GM18508 (cell line): ENCODE measurements at regions not wholly inside any gene's neighbourhood (a gene's known extent, or its start where the extent isn't known, plus 50 kb on each side); places are given as distances from the start of the nearest gene placed in this dataset.

Source experiments
- ATAC-seq: cut with Tn5 transposase; IDR thresholded peaks from one replicate; pipeline ENCODE4 v1.9.1; 2021; ENCODE audit warnings: moderate number of reproducible peaks; ENCODE audit not compliant: insufficient read depth, unreplicated experiment

DNA sequence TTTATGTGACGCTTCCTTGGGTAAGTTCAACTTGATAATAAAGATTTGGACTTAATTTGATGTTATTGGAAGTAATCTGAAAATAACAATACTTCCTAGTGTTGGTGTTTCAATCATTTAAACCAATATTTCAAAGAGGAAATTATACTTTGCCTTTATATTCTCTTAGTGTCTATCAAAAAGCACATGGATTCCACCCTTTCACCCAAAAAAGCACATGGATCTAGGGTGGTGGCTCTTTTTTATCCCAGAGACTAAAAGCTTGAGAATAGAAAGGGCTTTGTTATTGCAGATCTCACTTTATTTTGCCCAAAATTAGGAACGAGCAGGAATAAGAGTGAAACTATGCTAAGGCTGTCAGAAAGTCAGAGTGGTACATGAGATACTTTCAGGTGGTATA lies 75.1 kb upstream of the RASGEF1B start:
- ATAC-seq, result no peak

DNA sequence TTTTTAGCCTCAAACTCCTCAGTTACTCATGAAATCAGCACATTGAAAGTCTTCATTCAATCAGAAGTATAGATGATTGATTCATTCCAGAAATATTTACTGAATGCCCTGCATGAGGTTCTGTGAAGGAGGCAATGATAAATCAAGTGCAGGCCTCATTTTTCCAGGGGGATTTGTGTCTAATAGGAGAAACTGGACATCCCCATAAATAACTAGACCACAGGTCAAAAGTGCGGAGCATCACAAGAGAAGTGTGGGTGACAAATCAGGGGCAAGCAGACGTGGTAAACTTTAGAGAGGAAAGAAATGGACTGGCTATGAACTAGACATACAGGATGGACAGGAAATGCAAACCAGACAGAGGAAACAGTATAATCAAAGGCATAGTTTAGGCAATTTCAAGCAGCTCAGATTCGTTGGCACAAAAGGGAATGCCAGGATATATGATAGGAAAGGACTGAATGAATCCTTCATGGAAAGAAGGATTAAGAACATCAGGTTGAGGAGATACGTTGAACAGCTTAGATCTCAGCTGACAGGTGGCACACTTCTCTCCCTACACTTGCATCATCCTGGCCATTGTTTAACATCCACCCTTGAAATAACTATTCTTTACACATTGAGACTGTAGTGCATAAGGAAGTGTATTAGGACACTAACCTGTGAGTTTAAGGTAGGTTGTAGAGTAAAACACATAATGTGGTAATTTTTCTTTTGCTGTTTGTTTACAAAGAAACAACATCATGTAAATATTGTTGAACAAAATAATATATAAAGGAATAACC lies 69.6 kb upstream of the RASGEF1B start:
- no peak for ATAC-seq

DNA sequence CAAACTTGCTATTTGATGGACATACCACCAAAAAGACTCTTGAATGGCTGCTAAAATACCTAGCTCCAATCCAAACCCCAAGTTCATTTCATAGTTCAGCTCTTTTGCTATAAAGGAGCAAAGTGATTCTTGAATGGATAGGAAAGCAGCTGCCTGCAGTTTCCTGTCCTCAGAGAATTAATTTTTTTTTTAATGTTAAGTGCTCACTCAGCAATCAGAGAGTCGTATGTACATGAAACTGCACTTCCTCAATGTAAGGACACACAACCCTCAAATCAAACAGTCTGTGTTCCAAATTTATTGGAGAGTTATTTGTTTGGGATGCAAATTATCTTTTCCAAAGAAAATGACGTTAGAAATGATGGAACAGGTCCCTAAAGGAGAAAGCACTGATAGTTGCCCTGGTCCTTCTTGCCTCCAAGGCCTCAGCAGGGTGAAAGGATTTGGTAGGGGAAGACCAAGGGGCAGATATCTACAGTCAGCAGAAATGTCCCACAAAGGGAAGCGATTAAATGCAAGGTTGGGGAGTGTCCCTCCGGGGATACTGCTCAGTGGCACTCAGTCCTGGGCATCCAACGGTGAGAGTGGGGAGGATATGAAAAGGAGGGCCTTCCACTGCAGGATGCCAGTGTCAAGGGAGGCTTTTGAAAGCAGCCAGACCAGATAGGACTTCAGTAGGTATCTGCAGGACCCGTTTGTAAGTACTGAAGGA lies 67.2 kb upstream of the RASGEF1B start:
- no peak for ATAC-seq

DNA sequence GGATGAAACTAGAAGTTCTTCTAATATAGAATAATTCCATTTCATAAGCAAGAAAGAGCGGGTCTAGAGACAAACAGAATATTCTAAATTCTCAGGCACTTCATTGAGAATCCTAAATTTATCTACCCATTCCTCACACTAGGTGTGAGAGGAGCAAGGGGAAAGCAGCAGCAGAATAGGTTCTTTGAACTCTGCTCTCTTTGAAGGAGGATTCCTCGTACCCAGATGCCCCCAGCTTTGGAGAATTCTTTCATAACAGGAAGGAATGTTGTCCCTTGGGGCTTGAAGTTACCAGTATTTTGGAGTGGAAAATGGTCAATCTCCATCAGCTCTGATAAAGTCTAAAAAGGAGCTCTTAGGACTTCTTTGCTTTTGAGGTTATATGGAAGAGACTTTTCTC lies 59.7 kb upstream of the RASGEF1B start:
- no peak for ATAC-seq

DNA sequence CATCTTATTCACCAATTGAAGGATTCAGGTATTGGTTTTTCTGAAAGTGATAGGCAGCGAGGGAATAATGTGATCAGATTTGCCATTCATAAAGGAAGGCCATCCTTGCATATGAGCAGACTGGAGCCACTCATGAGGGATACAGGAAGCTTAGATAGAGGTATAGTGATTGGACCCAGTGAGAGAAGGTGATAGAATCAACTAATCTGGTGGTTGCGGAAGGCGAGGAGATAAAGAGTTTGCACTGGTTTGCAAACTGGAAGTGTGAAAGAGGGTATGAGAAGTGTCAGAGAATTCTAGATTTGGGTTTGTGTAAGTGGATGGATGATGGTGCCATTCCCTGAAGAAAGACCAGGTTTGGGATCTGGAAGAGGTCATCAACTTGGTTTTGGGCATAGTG lies 57.3 kb upstream of the RASGEF1B start:
- ATAC-seq, result no peak

DNA sequence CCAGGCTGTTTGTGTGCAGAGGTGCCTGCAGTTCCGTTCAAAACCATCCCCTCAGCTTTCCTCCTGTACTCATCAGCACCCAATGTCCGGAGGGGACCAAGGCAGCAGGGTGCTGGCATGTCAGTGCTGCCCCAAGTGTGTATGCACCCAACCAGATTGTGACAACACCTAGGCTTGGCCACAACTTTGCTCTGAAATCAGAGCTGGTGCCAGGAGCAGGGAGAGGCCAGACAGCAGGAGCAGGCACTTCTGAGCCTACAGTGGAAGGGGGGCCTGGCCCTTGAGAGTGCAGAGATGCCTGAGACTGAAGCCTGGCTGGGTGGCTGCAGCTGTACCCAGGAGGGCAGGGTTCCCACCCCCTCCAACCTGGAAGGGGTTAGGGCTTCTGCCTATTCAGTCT lies 56.5 kb upstream of the RASGEF1B start:
- no peak for ATAC-seq

DNA sequence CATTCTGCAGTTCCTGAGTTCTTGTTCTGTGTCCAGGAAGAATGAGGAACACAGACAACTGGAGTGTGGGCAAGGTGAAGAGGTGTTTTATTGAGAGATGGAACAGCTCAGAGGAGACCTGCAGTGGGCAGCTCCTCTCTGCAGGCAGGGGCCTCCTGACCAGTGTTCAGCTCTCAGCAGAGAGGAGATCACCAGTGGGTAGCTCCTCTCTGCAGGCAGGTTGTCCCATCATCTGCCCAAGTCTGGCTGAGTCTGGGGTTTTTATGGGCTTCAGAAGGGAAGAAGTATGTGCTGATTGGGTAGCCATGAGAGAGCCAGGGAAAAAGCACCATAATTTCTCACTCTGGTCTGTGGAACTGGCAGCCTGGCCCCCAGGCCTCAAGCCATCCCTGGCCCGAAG lies 56.0 kb upstream of the RASGEF1B start:
- ATAC-seq, result no peak

DNA sequence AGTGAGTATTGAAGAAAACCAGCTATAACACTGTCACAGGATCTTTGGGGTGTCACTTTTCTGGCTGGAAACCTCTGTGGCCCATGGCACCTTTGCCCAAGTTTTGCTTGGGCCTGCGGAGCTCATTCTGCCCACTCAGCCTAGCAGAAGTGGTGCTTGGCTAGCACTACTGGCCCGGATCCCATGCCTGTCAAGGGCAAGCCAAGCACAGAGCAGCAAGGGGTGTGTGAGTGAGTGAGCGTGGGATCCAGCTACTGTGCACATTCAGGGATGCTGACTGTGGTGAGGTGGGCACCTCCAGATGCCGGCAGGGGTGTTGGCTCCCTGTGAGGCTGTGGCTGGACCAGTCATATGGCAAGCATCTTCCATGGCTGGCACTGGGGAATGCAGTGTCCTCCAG lies 55.4 kb upstream of the RASGEF1B start:
- no peak for ATAC-seq

DNA sequence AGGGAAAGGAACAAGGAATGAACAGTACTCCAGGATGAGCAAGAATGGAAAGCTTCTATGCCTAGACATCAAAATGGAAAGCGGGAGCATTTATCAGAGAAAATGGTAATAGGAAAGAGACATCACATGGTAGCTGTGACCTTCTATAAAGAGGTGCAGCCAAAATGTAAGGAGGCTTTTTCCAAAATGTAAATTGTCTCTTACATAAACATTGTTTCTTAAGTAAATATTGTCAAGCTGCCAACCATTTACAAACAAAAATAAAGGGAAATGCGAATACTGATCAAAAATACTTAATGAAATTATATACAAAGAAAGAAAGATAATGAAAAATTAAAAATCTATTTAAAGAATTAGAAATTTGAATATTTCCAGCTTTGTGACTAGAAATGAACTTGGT lies 55.0 kb upstream of the RASGEF1B start:
- no peak for ATAC-seq

DNA sequence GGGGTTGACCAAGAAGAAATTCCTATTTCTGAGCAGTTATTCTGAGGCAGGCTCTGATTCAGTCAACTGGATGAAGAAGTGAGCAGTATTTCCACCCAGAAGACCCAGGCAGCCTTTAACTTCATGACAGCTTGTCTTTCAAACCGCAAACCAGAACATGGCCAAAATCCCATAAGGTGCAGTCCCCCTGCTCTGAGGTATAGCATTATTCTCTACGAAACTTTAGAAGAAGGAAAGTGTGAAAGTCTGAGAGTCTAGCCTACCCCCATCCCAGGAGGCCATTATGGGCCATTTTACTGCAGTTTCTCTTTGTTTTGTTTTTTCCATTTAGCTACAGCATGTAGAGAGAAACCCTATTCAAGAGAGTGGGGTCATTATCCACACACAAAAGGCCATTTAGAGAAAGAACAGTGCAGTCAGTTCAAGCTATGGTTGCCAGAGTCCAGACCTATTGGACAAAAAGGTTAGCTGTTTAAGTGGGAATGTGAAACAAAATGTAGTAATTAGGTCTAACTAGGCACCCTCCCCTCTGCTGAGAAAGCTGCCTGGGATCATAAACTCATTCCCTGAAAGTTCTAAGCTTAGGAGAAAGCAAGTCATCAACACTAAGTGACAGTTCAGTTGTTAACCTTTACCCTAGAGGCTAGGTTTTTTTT lies 52.1 kb upstream of the RASGEF1B start:
- no peak for ATAC-seq

DNA sequence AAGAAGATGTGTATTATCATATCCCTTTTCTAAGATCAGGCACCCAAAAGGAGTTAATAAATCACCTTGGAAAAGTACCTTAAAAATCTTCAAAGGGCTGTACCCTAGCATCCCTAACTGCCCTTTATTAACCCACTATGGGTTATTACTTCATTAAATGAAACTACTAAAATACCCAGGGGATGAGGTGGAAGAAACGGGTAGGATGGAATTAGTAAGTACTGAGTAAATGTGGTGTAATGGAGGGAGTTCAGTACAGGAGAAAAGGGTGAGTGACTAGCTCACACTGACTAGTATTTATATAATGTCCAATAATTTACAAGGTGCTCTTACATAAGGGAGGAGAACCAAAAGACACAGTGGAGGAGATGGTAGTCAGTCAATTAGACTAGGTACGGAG lies 51.0 kb upstream of the RASGEF1B start:
- peak; percentile 73 for ATAC-seq

DNA sequence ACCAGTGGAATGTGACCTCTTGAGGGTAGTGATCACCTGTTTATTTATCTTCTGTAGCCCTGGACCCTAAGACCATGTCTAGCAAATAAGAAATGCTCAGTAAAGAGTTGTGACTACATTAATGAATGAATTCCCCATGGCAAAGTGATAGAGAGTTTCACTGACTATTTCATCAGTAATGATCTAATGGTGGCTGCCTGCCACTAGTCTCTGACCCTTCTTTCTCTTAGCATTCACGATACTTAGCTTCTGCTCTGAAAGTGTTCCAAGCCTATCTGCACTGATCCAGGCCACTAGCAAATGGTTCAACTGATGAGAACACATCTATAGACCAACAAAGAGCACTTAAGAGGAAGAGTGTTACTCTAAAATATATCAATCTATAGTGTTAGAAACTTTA lies 50.0 kb upstream of the RASGEF1B start:
- no peak for ATAC-seq
